HG02885 (cell line): ENCODE measurements at regions not wholly inside any gene's neighbourhood (a gene's known extent, or its start where the extent isn't known, plus 50 kb on each side); places are given as distances from the start of the nearest gene placed in this dataset.

ENCODE experiments used
- ATAC-seq: cut with Tn5 transposase; IDR thresholded peaks from one replicate; pipeline ENCODE4 v1.9.1; 2021; ENCODE audit warnings: mild to moderate bottlenecking; ENCODE audit not compliant: unreplicated experiment, poor library complexity

DNA sequence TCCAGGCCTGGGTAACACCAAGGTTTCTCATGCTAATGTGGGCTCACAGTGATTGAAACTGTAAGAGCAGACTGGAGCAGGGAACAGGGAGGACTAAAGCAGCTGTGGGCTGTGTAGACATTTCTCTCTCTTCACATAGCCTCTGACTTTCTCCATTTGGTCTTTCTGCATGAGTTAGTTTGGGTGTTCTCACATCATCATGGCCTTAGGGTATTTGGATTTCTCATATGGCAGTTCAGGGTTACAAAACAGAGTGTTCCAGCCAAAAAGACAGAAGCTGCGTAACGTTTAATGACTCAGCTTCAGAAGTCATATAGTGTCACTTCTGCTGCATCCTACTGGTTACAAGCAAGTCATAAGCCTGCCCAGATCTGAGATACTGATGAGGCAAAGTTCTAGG lies 52.0 kb upstream of the OSBPL8 start:
- no peak for ATAC-seq

DNA sequence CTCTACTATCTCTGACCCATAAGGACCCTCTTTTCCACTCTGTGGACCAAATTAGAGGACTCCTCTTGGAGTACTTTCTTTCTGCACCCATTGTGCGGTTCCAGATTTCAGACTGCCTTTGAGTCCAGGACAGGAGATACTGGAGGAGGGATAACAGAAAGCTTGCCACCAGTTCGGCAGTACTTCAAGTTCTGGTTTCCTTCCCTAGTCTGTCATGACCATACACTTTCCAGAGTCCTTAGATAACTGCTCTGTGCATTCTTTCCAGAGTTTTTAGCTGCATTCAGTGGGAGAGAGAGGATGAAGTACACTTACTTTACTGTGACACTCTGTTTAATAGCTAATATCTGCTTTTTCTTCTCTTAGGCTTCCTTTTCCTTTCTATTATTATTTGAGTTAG lies 54.8 kb upstream of the OSBPL8 start:
- ATAC-seq, result no peak

DNA sequence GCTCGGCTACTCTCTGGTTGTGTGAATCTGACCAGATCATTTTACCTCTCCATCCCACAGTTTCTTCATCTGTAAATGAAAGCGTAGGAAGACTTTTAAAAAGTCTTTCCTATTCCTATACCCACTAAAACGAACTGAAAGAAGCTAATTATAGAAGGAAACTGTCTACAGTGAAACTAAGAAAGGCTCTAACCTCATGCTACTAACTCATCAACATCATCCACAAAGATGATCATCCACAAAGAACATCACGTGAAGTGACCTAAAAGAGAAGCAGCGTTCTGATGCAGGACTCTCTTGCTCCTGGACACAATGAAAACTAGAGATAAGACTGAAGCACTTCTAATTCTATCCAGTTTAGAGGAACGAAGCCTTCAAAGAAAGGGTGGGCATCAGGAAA lies 58.5 kb upstream of the OSBPL8 start:
- ATAC-seq, result peak; percentile 62

DNA sequence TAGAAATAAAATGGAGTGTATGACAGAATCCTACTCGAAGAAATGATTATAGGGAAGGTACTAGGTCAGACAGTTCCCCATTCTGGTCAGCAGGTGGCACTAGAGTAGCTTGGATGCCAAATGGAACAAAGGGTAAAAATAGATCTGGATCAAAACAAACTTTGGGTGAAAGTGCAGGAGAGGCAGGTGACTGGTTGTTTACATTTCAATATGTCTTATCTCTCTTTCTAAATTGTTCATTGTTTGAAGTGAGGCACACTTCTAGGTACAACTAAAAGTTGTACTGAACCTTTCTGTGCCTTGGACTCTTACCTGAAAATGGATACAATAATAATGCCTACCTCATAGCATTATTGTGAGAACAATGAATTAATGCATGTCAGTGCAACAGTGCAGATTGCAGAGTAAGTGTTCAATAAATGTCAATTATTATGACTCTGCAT lies 62.0 kb upstream of the OSBPL8 start:
- ATAC-seq, result peak; percentile 72

DNA sequence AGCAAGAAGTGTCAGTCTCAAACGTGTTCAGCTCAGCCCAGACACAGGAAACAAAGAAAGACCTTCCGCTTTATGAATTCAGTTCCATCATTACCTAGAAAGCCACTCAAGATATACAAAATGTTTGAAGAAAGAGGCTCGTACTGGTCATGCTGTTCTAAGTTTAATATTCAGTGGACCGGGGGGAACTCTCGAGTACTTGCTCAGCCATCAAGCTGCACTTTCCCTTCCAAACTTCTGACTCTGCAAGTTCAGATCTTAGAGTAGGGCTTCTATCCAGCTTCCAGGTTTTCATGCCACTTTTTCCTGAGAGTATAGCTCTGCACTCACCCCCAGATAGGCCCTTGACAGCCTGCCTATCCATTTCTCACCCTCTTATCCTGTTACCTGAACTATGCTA lies 62.8 kb upstream of the OSBPL8 start:
- ATAC-seq, result no peak

DNA sequence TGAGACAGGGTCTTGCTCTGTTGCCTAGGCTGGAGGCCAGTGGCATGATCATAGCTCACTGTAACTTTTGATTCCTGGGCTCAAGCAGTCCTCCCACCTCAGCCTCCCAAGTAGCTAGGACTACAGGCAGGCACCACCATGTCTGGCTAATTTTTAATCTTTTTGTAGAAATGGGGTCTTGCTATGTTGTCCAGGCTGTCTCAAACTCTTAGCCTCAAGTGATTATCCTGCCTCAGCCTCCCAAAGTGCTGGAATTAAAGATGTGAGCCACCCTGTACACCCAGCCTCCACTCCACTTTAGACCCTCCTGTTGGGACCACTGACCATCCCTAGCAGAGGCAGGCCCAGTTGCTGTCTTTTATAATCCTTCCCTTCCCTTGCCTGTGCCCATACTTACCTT lies 63.3 kb upstream of the OSBPL8 start:
- no peak for ATAC-seq

DNA sequence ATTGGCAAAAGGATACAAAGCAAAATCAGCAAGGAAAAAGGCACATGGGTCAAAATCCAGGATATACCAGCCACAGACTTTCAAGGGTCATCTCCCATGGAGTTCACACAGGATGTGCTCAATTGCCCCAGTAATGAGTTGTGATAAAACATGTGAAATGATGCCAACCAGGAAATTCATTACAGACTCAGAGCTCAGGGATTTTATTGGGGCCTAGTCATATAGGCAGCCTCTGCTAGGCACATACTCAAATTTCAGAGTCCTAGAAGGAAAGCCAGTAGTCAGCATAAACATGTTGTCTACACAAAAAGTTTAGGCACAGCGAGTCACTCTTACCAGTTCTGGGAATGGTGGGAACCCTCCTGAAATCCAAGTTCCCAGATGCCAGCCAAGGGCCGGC lies 64.4 kb upstream of the OSBPL8 start:
- no peak for ATAC-seq

DNA sequence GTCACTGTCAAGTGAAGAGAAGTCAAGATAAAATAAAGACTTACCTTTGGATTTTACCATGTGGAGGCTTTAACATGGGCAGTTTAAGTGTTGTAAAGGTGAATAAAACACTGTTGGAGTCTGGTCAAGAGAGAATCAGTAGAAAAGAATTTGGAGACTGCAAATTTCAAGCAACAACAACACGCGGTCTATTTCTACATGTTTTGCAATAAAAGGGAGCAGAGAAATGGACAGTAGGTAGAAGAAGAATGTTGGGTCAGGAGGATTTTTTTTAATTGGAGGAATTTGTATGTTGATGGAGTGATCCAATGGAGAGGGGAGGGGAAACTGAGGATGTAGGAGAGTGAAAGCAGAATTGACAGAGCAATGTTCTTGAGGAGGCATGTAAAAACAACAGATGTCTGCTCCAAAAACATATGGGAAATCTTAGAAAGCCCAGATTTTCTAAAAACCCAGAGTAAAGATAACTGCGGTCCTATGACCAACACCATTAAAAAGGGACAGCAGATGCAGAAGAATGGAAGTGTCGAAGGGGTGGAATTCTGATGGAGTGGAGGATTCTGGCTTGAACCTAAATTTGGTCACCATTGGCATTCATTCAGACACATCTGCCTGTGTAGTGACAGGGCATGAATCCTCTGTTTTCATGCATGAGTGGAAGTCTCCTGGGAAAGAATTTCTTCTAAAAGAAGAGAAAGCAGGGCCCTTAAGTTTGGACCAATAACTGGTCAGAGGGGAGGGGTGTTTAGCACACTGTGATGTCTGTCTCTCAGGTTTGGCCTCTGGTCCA lies 68.0 kb upstream of the OSBPL8 start:
- ATAC-seq, result no peak

DNA sequence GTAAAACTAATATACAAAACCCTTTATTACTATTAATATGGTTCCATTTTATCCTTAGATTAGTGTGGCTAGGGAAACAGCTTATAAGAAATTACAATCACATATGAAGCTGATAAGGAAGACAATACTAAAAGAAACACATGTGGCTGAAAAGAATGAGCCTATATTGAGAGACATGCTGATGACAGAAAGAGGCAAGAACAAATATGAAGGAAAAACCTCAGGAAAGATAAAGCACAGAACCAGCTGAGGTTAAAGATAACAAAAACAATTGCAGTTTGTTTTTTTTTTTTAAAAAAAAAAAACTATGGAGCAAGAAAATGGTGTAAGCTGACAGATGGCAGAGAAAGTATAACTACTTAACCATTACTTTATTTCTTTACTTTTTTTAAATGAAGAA lies 69.2 kb upstream of the OSBPL8 start:
- ATAC-seq, result no peak

DNA sequence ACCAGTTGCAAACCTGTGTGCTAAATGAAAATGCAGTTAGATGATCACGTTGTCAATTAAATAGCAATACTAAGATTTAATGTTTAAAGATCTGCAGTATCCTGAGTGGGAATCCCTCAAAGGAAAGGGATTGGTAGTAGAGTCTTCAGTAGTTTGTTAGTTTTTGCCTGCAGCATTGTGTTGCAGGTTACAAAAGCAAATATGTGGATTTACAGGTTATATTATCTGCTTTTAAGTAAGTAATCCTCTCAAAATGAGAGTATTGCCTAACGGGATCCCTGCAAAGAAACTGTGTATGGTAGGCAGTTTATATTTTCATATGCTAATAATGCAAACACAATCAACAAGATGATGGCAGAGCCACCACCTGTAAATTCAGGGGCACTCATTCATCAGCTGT lies 72.2 kb upstream of the OSBPL8 start:
- ATAC-seq, result no peak

DNA sequence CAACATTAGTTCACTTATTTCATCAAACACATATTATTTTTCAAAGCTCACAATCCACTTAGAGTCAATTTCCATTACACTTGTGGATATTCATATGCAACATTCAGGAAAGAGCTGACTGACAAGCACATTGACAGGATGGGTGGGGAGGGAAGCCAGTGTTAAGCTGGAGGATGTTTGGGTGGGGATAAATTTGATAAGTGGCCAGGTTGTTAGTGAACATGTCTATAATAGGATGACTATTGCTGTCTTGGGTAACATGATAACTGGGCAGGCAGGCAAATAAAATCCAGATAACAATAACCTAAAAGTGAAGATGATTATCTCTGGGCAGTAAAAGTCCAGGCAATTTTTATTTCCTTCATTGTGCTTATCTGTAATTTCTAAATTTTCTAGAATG lies 73.8 kb upstream of the OSBPL8 start:
- no peak for ATAC-seq

DNA sequence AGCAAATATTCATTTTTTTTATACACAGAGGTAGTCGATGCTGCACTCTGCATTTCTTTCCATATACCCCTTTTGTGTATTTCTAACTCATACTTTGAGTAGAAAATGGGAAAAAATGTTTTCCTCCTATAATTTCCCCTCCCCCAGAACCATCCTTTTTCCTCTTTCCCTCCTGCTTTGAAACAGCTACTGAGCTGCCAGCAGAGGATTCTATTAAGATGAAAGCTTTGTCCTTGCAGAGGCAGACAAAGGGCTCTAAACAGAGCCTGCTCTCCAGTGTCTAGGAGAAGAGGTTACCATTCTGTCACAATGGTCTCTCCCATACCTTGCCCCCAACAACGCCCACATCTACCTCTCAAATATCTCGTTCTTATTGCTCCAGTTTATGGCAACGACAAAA lies 74.6 kb upstream of the OSBPL8 start:
- ATAC-seq, result no peak

DNA sequence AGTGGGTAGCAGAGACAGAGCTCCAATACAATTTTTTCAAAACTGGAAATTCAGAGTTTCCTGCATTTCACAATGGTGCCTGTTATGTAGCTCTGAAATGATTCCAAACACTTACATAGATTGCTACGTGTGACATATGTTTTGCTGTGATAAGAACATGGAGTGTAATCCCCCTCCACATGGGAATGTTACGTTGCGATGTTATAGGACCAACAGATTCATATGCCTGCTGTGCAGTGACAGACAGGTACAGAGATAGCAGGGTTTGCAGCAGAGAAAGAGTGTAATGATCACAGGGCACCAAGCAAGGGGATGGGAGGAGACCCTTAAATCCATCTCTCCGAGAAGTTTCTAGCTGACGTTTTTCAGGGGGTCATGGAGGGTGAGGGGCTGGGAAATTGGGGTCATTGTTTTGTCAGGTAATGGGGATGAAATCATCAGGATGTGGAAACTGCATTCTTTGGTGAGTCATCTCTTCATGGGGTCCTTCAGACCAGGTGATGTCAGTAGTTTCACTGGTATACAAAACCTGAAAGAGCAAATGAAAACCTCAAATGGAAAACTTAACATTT lies 76.6 kb upstream of the OSBPL8 start:
- peak; percentile 64 for ATAC-seq

DNA sequence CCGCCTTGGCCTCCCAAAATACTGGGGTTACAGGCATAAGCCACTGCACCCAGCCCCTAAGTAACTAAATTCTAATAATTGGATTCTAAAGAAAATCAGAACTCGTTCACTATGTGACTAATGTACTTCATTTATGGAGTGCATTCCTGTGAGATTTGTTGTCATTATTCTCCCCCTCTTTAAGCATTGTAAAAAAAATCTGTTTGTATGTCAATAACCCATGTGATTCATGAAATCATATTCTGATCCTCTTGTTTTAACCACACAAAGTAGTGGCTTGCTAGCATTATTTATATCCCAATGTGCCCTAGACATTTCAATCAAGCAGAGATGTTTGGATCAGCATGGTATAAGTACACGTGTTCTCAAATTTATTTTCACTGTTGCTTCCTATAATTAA lies 78.2 kb upstream of the OSBPL8 start:
- no peak for ATAC-seq

DNA sequence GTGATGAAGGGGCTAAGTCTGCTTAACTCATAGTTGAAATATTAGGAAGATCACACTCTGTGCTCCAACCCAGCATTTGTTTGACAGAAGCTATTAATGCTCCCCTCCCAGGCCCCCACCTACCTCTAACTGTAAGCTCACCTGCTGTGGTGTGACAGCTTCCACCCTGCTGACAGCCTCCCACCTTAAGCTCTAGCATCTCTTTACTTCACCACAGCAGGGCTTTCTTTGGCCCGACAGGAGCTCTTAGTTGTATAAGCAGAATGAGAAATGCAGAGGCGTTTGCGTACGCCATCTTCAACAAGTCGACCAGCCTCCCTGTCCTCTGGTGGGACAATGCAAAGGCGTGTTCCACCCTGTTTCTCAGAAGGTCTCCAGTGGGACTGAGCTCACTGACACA lies 80.1 kb upstream of the OSBPL8 start:
- no peak for ATAC-seq

DNA sequence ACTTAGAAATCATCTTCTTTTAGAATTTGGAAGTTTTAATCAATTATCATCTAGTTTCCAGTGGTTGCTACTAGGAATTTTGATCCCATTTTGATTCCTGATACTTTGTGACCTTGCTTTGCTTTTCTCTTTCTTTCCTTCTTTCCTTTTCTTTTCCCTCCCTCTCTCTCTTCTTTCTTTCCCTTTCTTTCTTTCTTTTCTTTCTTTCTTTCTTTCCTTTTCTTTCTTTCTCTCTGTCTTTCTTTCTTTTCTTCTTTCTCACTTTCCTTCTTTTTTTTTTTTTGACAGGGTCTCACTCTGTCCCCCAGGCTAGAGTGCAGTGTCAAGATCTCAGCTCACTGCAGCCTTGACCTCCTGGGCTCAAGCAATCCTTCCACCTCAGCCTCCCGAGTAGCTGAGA lies 81.5 kb upstream of the OSBPL8 start:
- ATAC-seq, result no peak

DNA sequence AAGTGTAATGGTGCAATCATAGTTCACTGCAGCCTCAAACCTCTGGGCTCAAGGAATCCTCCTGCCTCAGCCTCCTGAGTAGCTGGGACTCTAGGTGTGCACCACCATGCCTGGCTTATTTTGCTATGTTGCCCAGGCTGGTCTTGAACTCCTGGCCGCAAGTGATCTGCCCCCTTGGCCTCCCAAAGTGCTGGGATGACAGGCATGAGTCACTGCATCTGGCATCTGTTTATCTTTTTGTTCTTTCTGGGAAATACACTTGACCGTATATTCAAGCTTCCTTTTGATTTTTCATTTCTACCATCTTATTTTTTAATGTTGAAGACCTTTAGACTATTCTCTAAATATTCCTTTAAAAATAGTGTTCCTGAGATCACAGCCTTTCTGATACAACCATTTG lies 82.4 kb upstream of the OSBPL8 start:
- ATAC-seq, result no peak

DNA sequence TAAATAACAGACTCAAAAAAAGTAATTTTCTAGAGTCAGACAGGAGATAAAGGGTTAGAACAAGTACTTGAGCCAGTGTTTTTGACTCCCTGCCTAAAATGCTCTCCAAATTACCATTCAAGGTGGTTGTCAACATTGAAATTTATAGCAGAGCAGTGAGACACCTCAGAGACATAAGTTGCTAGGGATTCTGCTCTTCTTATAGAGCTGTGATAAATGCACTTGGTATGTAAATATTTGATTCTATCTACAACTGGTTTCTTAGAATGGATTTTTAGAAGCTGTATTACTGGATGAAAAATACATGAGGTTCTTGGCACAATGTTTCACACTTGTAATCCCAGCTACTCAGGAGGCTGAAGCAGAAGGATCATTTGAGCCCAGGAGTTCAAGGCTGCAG lies 83.9 kb upstream of the OSBPL8 start:
- no peak for ATAC-seq

DNA sequence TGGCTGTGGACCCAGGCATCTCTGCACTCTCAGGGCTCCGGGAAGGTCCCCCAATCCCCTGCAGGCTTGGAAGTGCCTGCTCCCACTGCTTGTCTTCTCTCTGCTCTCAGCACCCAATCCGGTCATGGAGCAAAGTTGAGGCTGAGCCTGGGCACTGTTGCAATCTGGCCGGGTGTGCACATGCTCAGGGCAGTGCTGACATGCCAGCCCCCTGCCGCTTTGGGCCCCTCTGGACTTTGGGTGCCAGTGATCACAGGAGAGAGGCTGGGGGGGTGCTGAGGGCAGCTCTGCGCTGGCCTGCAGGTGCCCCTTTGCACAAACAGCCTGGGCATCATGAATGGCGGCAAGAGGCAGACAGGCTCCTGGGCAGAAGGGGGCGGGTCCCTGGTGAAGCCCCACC lies 85.4 kb upstream of the OSBPL8 start:
- ATAC-seq, result no peak

DNA sequence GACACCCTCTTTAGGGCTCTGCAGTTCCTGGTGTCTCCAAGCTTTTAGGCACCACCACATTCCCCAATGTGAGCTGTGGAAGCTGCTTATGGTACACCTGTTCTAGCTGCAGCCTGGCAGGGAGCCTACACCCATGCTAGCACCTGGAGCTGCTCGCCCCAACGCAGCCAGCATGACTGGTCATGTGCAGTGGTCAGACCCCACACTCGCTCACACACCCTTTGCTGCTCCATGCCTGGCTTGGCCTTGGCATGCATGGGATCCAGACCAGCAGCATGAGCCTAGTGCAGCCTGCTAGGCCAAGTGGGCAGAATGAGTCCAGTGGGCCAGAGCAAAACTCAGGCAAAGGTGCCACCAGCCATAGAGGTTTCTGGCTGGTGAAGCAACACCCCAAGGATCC lies 86.4 kb upstream of the OSBPL8 start:
- ATAC-seq, result no peak

DNA sequence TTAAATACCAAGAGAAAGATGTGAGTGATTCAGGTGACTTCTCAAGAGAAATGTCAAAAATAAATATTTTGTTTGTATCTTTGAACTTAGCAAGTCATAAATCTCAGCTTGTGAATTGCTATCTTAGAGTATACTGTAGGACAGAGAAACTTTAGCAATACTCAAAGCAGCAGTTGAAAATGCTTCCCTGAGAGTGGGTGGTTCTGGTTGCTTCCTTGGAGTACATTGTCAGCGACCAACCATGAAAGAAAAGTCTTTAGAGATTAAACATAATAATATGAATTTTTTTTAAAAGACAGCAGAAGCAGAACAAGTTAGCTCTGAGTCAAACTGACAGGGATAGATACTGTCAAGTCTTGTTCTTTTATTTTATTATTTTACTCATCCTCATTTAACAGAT lies 86.8 kb upstream of the OSBPL8 start:
- no peak for ATAC-seq

DNA sequence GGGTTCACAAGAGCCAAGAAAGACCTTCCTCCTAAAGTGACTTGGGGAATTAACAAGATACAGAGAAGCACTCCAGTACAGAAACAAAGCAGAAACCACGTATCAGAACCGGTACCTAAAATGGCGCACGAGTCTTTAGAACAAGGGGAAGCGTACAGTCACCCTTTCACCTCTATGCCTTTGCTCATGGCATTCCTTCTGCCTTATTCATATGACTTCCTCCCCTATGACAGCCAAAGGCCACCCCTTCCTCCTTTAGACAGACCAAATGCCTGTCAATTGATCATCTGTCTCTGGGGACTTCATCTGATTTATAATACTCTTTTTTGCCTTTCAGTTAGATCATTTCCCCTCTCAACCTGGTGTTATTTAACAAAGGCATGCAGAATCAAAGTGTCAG lies 89.5 kb upstream of the OSBPL8 start:
- no peak for ATAC-seq
